Cerebellar nuclear complex (tissue), 1 donor: ENCODE measurements at regions not wholly inside any gene's neighbourhood (a gene's known extent, or its start where the extent isn't known, plus 50 kb on each side); places are given as distances from the start of the nearest gene placed in this dataset.
"Not testable (repeated sequence)": the region's sequence is repeated elsewhere in the genome, so short reads cannot be mapped to it uniquely, and the experiment has no call there.

ENCODE experiments used
- DNase-seq, 2 experiments: peaks; one replicate each; lab custom pipeline; 2025; lab: John Stamatoyannopoulos, UW

- no peak for DNase-seq
Observed at GRCh38 chr3:159366476-159366875, 564.6 kb downstream of the MFSD1 start.

- no peak for DNase-seq
Observed at GRCh38 chr3:159371961-159372360, 570.1 kb downstream of the MFSD1 start.

DNA sequence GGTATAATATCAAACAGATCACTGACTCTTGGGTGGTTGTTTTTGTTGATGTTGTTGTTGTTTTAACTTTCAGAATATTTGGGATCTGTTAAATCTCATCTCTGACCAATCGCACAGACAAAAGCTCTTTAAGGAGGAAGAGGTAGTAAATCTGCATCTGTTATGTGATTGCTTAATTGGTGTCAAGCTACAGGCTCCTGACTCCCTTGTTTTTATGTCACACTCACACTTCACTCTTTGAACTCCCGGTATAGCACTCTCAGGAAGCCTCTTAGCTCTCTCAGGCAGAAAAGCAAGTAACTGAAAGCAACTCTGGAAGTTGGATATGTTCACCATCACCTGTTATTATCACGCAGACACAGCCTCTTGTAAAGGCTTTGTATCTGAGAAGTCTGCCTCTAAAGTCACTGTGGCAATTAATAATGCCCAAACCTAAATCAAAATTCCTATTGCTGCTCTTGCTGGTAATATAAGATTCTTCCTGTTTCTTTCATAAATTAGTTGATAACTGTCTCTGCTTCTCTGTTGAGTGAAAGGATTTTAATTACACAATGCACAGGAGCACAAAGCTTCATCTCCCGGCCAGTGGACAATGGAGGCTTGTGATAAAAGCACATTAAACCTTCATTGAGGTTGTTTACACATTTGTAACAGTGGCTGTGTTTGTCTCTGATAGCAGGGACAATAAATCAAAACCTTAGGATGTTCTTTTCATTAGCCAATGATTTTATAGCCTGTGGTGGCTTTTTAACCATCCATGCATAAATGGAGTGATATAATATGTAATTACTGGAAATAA, 576.7 kb downstream of the MFSD1 start:
- DNase-seq, result no peak

- no peak for DNase-seq
Observed at GRCh38 chr3:159380891-159381290, 579.0 kb downstream of the MFSD1 start.

DNA sequence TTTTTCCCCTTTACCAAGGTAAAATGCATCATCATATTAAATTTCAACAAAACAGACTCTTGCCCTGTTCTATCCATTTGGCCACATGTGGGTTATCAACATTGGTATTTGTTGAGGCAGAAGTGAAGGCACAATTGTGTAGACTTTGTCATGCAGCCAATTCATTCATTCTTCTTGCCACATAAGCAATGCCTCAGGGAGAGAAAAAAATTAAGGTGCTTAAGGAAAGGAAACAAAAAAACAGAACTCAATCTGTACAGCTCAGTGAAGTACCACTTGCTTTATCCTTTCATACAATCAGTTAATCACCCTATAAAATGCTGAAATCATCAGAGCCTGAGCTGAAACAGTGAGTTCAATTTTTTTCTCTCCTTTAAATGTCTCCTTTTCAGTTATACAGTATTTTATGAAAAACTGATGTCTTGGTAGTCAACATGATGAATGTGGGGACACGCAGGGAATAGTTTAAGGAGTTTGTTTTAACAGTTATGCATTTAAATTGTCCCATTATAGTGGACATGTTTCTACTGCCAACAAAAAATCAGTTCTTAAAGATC, 588.9 kb downstream of the MFSD1 start:
- no peak for DNase-seq

- not testable (repeated sequence) for DNase-seq
Observed at GRCh38 chr3:159397683-159398082, 591.0 kb upstream of the IL12A start.

DNA sequence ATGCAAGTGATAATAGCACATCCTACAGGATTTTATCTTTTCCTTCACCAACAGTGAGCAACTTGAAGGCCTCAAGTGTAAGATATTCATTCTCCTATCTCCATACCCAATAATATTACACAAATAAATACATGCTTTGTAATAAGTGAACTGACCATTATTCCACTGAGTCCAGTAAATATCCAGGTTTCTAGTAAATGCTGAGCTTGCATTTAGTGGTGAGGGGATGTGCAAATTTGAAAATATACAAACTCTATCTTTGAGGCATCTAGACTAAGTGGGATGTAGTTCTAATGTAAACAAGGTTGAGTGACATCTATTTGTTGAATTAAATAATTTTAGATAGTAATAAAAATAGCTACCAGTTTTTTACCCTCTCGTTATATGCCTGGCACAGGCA, 587.6 kb upstream of the IL12A start:
- DNase-seq, result no peak

- not testable (repeated sequence) for DNase-seq
Observed at GRCh38 chr3:159409711-159410110, 578.9 kb upstream of the IL12A start.

- no peak for DNase-seq
Observed at GRCh38 chr3:159413319-159413718, 575.3 kb upstream of the IL12A start.

DNA sequence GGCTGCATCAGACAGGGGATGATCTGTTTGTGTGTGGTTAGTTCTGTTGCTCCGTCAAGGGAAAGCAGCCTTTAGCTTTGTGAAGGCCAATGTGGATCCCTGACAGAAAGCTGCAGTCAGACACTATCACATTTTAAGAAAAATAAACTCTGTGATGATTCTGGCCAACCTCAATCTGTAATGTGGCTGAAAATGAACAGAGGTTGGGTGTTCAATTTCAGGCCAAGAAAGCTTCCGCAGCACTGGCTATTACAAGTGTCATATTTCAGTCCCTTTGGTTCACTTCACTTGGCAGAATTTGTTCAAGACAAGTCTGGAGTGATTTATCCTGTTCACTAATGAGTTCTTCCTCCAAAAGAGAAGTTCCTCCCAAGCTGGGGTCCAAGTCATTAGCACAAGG, 571.8 kb upstream of the IL12A start:
- no peak for DNase-seq

DNA sequence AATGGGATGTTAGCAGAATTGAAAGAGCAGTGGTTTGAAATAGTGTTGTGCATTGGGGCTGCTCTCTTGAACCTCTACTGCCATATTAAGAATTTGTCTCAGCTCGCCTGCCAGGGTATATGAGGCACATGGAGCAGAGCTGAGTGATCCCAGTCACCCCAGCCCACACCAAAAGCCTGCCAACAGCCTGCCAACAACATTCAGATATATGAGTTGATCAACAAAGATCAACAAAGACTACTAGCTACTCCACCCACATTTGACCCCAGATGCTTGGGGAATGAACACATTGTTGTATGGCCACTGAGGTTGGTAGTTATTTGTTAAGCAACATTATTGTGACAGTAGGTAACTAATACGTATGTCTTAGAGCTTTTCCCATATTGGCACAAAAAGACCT, 570.9 kb upstream of the IL12A start:
- no peak for DNase-seq

GRCh38 chr3:159418571-159419526, 569.8 kb upstream of the IL12A start:
- no peak for DNase-seq

GRCh38 chr3:159429702-159430101, 558.9 kb upstream of the IL12A start:
- no peak for DNase-seq

DNA sequence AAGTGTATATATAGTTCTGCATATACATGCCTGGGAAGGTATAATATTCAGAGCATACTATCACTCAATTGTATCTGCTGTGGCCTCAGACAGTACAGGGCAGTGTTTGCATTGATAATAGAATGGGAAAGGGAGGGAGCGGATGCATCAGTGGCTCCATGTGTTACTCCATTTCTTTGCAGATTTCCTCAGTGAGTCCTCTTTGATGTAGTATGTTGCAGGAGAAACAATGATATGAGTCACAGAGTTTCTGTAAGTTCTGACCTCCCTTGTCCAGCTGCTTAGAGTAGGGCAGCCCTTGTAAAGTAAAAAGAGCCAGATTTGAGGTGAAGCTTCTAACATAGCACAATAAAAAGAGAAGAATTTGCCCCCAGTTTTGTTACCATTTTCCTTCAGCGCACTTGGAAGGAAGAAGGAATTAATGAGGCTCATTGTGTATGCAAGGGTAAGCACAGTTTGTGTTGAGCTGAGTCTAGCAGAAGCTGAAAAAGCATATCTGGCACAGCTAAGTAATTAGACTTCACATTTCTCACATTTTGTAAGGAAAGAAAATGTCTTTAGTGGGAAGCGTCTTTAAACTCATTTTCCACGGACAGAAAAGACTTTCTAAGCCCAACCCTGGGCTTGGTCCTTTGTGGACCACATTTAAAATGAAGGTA, 555.8 kb upstream of the IL12A start:
- DNase-seq, result no peak

GRCh38 chr3:159439346-159439745, 549.3 kb upstream of the IL12A start:
- no peak for DNase-seq

DNA sequence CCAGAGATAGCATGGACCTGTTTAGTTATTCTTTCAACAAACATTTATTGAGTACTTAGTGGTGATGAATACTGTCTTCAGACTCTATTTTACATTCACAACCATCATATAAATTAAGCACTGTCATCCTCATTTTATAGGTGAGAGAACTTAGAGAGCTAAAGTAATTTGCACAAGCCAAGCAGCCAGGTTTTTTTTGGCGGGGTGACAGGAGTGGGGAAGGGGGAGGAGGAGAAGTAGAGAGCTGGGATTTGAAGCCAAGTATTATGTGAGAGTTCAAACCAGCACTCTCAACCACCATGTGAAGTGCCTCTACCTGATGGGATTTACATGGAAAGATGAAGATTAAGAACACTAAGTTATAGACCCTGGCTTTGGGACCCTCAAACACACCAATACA, 547.4 kb upstream of the IL12A start:
- no peak for DNase-seq

DNA sequence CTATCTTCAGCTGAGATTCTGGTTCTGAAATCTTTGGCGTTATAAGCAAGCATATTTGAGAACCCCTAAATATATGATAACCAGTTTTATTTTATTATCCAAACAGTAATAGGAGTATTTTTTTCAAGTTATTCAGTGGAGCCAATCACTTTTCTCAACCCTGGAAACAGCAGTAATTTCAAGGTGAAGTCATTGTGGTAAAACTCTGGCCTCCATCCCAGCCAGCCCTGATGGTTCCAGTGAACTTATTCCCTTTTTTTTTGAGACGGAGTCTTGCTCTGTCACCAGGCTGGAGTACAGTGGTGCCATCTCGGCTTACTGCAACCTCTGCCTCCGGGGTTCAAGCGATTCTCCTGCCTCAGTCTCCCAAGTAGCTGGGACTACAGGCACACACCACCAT, 545.4 kb upstream of the IL12A start:
- DNase-seq, result no peak

- DNase-seq, result no peak
Observed at GRCh38 chr3:159447841-159448240, 540.8 kb upstream of the IL12A start.

GRCh38 chr3:159448902-159449301, 539.7 kb upstream of the IL12A start:
- no peak for DNase-seq

- no peak for DNase-seq
Observed at GRCh38 chr3:159451067-159451466, 537.6 kb upstream of the IL12A start.

GRCh38 chr3:159451482-159451881, 537.2 kb upstream of the IL12A start:
- DNase-seq, result no peak

DNA sequence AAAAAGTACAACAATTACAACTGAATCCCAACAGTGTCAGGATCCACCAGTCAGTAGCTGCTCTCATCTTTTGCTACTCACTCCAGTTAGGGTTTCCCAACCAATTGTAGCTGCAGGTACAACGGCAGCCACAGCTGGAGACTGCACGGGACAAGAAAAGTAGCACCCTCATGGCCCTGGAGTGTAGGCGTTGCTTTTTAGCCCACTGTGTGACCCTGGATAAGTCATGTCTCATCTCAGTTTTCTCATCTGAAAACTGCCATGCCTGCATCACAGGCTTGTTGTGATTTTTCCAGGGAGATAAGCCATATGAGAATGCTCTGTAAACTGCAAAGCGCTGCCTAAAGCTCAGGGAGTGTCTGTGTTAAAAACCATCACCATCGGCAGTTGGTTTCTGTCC, 535.6 kb upstream of the IL12A start:
- no peak for DNase-seq
